Mammary epithelial cell (primary cell): ENCODE measurements at regions not wholly inside any gene's neighbourhood (a gene's known extent, or its start where the extent isn't known, plus 50 kb on each side); places are given as distances from the start of the nearest gene placed in this dataset.

Experiments
- CTCF ChIP-seq, 2 donors: IDR thresholded peaks in 1 of 2; conservative IDR thresholded peaks in 1 of 2; 2 replicates each; pipeline ENCODE4 v1.5.1; 2011 to 2012; ENCODE audit warnings: inconsistent platforms in 2 of 2, low read length in 2 of 2, mild to moderate bottlenecking in 2 of 2, control low read depth in 1 of 2, low read depth in 1 of 2; ENCODE audit not compliant: insufficient read depth in 1 of 2; ENCODE audit errors: extremely low read depth in 1 of 2
- EZH2 ChIP-seq: IDR thresholded peaks from 2 replicates; pipeline ENCODE4 v1.6.1; 2012; ENCODE audit warnings: low read length, inconsistent platforms, borderline replicate concordance

- TF ChIP-seq CTCF (conservative IDR thresholded peaks at IDR 0.05 in 1 of 2, IDR thresholded peaks at IDR 0.05 in 1 of 2; ENCODE audit: extremely low read depth in 1 of 2, insufficient read depth in 1 of 2, low read depth in 1 of 2, low read length in 2 of 2) = no peak
- TF ChIP-seq EZH2 = no peak
Observed at GRCh38 chr7:109092268-109092667, 522.6 kb downstream of the DNAJB9 start.
